Cerebellar cortex (tissue), 1 donor: ENCODE measurements at regions not wholly inside any gene's neighbourhood (a gene's known extent, or its start where the extent isn't known, plus 50 kb on each side); places are given as distances from the start of the nearest gene placed in this dataset.

Experiments
- DNase-seq: peaks from one replicate; pipeline ENCODE4 v3.0.0-alpha.2; 2015; ENCODE audit warnings: low spot score

DNA sequence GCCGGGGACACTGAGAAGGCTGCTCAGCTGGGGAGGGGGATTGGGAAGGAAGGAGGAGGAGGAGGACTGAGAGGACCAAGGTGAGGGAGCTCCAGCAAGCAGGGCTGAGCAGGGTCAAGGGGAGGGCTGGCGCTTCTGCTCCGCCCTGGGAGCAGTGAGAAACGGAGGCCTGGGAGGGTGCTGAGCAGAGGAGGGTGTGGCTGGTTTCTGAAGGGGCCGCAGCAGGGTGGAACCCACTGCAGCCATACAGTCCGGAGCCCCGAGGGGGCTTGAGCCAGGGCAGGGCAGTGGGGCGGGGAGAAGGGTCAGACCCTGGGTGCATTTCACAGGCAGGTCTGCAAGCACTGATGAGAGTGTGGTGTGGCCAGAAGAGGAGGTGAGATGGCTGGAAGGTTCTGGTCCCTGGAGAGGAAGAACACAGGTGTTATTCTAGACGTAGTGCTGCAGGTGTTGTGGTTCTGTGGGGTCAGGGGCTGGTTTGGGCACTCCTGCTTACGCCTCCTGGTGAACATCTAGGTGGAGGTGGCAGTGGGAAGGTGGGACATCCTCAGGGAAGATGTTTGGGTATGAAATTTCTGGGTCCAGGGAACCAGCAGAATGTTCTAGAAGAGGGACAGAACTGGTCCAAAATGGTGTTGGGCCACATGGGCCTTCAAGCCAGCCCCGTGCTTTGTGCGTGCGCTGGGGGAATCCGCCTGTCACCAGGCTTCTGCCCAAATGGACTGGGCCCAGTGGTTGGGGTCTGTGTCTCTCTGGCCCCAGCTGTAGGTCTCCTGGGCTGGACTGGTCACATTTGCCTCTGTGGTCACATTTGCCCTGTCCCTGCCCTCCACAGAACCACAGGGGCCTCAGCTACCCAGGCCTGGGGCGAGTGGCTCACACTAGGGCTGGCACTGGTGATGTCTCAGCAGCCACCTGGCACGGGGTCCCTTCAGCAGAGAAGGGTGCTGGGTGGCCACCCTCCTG lies 714.7 kb downstream of the BRD1 start:
- DNase-seq = no peak

DNA sequence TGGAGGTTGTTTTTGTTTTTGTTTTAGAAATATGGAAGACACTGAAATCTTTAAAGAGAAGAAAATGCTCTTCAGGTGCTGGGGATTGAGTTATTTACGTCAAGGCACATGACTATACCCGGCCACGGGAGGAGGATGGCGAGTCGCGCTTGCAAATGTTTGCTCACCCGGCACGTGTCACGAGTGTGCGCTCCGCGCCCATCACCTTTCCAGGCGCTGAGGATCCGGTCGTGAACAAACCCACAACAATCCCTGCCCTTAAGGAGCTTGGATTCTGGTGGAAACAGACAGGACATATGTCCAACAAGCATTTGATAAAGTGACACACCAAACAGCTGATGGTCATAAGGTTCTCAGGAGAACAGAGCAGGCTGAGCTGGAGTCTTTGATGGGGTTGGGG lies 715.5 kb downstream of the BRD1 start:
- no peak for DNase-seq

DNA sequence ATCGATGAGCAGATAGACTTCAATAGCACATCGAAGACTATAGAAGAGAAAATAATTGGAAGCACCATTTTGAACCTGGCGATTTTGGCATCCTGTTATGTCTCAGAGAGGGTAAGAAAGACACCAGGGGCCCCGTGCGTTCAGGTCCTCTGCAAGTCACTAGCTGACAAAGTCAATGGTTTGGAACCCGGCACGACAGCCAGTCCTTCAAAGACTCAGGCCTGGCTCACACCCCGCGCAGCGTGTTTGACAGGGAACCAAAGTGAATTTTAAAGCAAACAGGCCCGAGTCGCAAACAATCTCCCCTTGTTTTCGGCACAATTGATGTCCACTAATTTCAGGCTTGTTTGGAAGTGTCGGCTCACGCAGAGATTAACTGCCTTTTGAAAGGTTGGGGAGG lies 716.6 kb downstream of the BRD1 start:
- DNase-seq = no peak

DNA sequence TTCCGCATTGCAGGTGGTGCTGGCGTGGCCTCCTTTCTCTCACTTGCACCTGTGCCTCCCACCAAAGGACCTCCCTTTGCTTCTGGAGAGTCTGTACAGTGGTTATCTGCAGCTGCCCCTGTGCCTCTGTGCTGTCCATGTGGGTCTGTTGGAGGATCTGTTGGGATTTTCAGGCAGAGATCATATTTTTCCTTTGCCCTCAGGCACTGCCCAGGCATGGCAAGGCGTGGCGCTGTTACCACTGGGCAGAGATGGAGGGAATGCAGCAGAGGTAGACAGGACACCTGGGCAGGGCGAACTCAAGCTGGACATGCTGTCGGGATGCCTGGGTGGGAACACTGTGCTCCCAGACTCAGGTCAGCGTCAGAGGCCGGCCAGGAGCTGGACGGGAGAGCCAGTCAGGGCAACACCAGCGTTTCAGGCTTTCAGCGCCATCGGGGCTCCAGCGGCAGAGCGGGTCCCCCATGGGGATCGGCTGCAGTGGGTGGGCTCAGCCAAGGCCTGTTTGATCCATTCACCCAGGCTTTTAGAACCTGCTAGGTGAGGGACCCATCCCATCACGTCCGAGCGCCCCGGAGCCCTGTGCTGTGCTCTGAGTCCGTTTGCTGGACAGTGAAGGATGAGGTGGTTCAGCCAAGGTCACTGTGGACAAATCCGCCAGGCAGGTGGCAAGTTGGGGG lies 718.9 kb downstream of the BRD1 start:
- no peak for DNase-seq

DNA sequence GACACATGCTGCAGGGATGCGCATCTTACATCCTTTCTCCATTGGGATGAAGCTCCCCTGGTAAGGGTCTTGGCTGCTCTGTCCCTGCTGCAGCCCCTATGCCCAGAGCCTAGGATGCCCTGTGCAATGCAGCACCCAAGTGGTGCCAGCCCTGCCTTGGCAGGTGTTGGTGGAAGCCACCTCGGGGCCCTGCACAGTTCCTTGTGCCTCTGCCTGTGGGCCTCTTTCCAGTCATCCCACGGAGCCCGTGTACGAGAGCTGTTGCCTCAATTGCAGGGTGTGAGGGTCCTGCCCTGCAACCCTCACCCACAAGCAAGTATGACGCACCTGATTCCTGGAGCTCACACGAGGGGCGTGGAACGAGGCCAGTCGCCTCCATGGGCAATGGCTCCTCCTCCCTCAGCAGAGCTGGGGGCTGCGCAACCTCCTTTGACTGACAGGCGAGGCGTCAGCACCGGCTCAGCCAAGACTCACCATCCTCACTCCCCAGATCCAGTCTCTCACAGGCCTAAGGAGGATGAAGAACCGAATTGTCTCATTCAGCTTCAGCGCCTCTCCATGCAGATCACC lies 719.6 kb downstream of the BRD1 start:
- DNase-seq = no peak

DNA sequence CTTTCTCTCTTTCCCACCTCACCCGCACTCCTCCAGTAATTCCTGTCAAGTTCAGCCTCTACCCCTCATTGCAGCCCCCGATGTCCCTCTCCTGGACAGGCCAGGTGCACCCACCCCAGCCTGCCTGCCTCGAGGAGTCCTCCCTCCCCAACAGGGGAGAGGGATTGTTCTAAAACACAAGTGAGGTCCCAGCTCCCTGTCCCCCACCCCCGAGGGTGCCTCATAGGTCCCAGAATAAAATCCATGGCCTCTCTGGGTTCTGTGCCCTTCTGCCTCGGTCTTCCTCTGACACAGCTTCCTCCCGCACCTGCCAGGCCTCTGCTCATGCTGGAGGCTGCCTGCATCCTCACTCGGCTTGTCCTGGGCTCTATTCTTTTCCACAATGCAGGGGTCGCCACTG lies 720.1 kb downstream of the BRD1 start:
- DNase-seq = no peak

DNA sequence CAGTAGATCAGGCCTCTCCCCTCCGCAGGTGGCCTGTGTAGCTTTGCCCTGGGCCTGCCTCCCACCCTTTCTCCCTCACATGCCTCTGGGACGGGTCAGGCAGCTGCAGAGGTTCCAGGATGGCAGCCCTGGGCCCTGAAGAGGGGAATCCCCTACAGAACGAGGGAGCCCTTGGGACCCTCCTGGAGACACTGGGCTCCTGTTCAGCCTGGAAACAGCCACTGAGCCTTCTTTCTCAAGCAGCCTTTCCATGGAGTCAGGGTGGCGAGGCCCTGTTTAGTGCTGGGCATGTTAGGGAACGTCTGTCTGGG lies 720.9 kb downstream of the BRD1 start:
- no peak for DNase-seq

DNA sequence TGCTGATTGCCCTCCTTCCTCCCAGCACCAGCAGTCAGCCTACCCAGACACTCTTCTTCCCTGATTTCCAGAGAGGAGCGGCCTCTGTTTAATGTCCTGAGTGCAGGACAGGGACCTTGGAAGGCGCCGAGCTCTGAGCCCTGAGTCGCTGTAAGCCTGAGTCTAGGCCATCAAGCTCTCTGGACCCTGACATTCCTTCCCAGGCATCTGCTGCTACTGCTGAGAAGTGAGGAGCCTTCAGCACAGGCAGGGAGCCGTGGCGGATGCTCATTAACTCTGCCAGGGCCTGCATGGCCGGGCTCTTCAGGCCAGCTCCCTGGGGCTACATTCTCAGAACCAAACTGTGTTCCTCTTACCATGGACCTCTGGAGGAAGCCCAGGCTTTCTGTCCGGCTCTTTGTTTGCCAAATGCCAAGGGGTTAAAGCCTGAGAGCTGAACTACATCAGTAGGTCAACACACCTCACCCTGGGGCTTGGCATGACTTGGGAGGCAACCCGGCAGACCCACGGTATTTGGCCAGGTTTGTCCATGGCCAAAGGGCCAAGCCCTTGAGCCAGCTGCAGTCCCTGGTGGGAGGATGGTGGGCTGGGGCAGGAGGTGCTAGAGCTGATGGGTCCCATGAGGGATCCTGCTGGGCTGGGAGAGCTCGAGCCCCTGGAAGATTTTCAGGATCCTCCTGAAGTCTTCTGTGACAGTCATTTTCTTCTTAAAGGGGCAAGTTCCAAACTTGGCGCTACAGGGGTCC lies 721.4 kb downstream of the BRD1 start:
- DNase-seq = no peak

DNA sequence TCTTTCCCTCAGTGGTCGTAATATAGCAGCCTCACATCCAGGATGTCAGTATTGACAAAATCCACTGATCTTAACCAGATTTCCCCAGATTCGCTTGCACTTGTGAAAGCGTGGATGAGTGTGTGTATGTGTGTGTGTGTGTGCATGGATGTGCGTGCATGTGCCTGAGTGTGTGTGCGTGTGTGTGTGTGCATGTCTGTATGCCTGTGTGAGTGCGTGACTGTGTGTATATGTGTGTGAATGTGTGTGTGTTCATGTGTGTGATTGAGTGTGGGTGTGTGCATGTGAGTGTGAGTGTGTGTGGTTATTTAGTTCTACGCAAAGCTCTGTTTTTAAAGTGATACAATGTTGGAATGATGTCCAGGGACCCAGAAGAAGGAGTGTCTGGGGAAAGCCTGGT lies 723.2 kb downstream of the BRD1 start:
- no peak for DNase-seq

DNA sequence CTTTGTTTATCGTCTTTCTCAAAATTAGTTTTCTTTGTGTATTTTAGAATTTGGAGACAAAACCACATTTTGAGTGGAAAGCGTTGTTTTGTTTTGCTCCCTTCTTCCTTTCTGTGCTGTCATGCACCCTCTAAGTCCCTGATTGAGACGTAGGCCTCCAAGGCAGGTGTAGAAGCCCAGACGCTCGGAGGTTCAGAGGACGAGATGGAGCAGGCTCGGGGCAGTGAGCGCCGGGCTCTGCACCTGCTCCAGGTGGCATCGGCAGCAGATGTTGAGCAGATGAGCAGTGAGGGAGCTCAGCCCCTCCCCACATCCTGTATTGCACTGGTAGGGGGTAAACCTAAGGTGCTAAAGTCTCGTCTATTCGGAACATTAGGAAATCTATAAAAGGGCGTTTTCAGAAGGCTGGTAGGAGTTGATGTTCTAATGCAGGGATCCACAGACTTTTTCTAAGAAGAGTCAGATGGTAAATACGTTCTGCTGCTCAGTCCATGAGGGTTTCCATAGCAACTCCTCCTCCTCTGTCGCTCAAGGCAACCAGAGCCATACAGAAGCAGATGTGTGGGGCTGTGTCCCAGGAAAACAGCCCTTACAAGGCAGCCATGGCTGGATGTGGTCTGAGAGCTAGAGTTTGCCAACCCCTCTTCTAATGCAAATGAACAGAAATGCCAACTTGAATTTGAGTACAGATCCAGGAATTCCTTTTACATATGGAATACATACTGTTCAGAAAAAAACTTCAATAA lies 724.2 kb downstream of the BRD1 start:
- DNase-seq = no peak

DNA sequence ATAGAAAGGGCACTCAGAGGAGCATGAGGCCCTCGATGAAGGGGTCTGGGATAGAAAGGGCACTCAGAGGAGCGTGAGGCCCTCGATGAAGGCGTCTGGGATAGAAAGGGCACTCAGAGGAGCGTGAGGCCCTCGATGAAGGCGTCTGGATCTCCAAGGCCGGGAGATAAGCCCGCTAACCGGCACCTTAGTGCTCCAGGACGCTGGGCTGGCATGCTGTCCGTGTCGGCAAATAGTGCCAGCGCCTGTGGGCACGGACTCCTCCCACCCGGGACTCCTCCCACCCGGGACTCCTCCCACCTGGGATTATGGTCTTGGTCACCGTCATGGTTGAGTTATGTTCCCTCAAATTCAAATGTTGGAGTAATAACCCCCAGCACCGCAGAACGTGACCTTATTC lies 725.3 kb downstream of the BRD1 start:
- no peak for DNase-seq

DNA sequence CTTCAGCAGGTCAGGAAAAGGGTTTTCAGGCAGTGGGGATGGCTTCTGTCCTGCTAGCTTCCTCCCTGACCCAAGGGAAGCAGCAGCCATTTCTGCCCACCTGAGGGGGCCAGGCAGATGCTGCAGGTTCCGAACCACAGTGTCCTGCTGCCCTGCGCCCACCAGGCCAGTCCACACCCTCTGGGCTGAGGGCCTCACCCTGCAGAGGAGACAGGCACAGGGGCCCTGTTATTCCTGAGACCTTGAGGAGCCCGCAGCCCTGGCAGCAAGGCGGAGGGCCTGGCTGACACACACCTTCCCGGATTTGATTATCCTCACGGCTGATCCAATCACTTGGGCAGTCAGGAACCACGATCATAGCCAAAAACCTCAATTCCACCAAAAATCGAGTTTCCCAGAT lies 725.8 kb downstream of the BRD1 start:
- DNase-seq = no peak

DNA sequence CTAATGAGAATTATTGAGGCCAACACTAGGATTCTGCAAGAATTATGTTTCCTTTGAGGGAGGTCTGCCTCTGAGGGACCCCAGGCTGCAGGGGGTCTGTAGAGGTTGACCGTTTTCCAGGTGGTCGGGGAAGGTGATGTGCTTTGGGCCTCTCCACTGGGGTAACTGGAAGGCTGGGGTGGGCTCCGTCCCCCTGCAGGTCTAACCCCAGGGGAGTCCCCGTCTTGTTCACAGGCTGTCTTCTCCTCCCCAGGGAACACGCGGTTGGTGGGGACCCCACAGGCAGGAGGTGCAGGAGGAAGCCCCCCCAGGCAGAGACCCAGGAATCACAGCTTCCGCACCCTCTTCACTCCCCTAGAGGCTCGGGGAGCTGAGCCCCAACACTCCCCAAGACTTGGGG lies 726.4 kb downstream of the BRD1 start:
- no peak for DNase-seq

DNA sequence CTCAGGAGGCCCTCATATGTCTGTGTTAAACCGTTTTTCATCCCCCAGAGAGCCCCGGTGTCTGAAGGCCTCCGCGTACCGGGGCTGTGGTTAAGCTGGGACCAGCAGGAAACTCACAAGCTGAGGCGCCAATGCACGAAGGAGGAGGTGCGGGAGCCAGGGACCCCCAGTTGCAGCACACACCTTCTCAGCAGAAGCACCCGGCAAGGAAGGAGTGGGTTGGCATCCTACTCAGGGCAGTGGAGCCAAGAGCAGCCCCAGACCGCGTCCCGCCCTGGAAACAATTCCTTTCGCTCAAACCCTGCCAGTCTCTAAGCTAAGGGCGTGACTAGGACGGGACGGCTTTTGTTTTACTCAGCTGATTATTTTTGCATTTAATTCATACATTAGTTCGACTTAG lies 726.9 kb downstream of the BRD1 start:
- no peak for DNase-seq

DNA sequence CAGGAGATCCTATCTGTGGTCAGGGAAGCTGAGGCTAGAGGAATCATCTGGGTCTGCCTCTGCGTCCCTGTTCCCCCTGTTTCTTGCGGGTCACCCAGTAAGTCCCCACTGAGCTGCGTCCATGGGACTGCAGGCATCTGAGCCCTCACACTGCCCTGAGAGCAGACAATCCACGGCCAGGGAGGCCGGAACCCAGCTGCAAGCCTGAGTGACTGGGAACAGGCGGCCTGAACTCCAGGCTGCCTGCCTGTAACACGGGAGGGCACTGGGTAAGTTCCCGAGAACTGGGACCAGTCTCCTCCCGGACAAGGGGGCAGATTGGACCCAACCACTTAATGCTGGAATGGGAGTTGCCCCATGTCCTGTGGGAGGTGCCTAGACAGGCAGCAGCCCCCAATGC lies 727.4 kb downstream of the BRD1 start:
- DNase-seq = no peak

DNA sequence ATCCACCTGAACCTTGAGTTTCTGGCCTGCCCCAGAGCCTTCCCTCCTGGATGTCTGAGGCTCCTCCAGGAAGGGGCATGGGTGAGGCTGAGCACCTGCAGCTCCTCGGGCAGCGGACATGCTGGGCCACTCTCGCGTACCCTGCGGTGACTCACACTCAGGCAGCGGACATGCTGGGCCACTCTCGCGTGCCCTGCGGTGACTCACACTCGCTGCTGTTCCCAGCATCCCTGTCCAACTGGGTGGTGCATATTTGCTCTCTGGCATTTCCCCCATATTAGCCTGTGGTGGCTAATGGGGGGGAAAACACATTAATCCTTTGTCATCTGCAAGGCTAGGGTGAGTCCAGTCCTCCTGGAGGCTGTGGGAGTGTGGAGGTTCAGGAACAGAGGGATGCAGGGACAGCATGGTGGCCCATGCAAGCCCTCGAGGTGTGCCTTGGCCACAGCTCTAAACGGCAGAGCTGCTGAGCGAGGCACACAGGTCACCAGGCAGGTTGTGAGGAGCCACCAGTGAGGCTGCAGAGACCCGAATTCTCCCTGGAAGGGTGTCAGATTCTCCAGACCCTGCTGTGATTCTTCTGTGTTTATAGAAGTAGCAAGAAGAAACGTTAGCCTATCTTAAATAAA lies 728.1 kb downstream of the BRD1 start:
- no peak for DNase-seq

DNA sequence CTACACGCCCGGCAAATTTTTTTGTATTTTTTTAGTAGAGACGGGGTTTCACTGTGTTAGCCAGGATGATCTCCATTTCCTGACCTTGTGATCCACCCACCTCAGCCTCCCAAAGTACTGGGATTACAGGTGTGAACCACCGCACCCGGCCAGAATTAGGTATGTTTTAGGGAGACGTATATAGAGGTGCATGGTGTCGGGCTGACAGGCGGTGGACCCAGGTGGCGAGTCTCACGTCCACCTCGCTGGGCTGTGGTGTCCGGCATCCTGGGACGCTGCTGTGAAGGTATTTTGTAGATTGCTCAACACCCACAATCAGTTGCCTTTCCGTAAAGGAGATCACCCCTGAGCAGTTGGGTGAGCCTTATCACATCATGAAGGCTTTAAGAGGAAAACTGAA lies 728.6 kb downstream of the BRD1 start:
- no peak for DNase-seq

DNA sequence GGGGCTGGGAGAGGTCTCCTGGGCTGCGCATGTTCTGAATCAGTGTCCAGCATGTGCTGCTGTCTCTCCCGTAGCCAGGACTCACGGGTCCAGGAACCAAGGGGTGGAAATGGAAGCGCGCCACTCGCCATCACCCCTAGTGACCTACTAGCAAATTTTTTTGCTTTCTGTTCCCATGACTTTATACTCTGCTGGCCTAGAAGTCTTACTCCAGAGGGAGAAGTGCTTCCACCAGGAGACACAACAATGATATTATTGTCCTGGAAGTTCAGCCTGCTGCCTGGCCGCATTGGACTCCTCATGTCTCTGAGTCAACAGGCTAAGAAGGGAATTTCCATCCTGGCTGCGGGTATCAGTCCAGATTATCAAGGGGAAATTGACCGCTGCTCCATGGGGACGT lies 729.7 kb downstream of the BRD1 start:
- DNase-seq = no peak

DNA sequence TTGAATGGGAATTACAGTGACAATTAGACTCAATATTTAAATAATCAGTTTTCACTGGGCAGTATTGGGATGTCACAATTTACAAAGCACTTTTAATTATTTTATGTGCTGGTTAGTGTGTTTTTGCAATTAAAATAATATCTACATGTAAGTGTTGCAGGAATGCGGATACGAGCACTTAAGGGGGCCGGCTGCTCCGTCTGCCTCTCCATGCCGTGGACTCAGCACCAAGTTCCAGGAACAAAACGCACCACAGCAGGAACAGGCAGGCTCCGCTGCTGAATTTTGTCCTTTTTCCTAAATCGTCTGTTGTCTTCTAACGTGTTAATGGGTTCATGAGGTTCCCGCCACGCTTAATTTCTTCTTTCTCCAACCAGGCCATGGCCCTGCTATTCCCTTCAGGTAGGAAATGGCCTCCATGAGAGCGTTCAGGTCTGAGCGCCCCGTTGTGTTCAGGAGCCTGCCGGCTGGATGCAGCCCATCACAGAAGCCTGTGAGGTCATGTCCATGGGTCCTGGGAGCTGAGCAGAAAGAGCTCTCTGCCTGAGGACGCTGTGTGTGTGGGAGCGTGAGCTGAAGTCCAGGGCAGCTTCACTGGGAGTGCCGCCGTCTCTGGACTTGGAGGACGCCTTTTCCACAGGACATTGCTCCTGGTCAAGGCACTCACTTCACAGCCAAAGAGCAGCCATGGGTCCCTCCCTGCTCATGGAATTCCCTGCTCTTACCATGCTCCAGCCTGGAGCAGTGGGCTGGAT lies 730.3 kb downstream of the BRD1 start:
- DNase-seq = no peak

DNA sequence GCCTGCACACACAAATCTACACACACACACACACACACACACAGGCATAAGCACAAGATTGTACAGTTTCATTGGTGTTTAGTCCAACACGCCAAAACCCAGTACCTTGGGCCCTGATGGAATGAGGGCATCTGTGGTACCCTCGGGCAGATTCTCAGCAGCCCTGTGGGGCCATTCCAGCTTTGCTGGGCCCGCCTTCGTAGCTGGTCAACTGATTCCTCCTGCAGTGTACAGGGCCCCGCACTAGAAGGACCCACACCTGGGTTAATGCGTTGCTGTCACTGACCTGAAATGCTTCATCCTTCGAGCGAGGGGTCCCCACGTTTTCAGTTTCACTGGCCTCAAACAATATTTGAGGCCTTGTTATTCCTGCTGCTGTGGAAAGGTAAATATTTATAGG lies 731.2 kb downstream of the BRD1 start:
- DNase-seq = no peak

DNA sequence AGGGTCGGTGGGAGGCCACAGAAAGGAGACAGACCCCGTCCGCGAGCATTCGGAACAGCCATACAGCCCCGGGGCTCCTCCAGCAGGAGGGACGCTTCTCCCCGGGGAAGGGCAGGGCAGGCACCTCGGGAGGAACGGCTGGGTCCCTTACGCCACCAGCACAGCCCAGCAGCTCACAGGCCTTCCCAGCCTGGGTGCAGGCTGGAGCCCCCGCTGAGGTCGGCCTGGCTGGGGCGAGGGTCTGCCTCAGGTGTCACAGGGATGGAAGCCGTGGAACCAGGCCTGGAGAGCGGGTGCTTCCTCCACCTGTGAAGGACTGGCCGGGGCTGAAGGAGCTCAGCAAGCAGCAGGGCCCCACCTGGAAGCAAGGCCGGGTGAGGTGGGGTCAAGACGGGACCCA lies 732.3 kb downstream of the BRD1 start:
- DNase-seq = no peak
